SU-DHL-6 (cell line): ENCODE measurements at regions not wholly inside any gene's neighbourhood (a gene's known extent, or its start where the extent isn't known, plus 50 kb on each side); places are given as distances from the start of the nearest gene placed in this dataset.

ENCODE experiments used
- H2AFZ ChIP-seq: fragments of 200-600 bp; sonication (generic); 2 replicates; pipeline ENCODE4 v1.6.1; 2014; ENCODE audit warnings: low read depth, mild to moderate bottlenecking, moderate library complexity, mixed read lengths, antibody characterized with exemption, low read length; ENCODE audit not compliant: severe bottlenecking
- H3F3A ChIP-seq: fragments of 200-600 bp; shearing (Covaris generic); 2 replicates; pipeline ENCODE4 v1.6.0; 2016; ENCODE audit warnings: antibody characterized with exemption, mild to moderate bottlenecking; ENCODE audit not compliant: insufficient read depth
- H3K27ac ChIP-seq: fragments of 200-600 bp; sonication (generic); 2 replicates; pipeline ENCODE4 v1.5.1; 2016; ENCODE audit warnings: low read depth, mild to moderate bottlenecking, low read length, moderate library complexity, mixed read lengths
- H3K27me3 ChIP-seq: fragments of 200-600 bp; sonication (generic), shearing (Covaris generic); 2 replicates; pipeline ENCODE4 v1.6.0; 2014; ENCODE audit warnings: mild to moderate bottlenecking, low read length
- H3K36me3 ChIP-seq: fragments of 200-600 bp; sonication (generic); 2 replicates; pipeline ENCODE4 v1.6.1; 2014; ENCODE audit warnings: mild to moderate bottlenecking, low read length, mixed read lengths
- H3K4me2 ChIP-seq: fragments of 300-600, 200-600 bp; shearing (Covaris generic), sonication (generic); 2 replicates; pipeline ENCODE4 v1.6.0; 2014; ENCODE audit warnings: low read length, low read depth, mild to moderate bottlenecking; ENCODE audit not compliant: poor library complexity, severe bottlenecking
- H3K4me3 ChIP-seq: fragments of 200-600 bp; sonication (generic); 2 replicates; pipeline ENCODE4 v1.5.1; 2014; ENCODE audit warnings: antibody characterized with exemption, low read length, mild to moderate bottlenecking, mixed read lengths; ENCODE audit not compliant: insufficient read depth, poor library complexity, severe bottlenecking
- H3K79me2 ChIP-seq: fragments of 200-600 bp; sonication (generic); 2 replicates; pipeline ENCODE4 v1.6.1; 2014; ENCODE audit warnings: mild to moderate bottlenecking, low read length, moderate library complexity; ENCODE audit not compliant: insufficient read depth
- H3K9ac ChIP-seq: fragments of 200-600 bp; sonication (generic); 2 replicates; pipeline ENCODE4 v1.7.0; 2014; ENCODE audit warnings: mild to moderate bottlenecking, low read length
- H3K9me2 ChIP-seq: fragments of 200-600 bp; sonication (generic); replicated peaks from 2 replicates; pipeline ENCODE4 v1.6.1; 2014; ENCODE audit warnings: low read length; ENCODE audit not compliant: insufficient read depth
- H3K9me3 ChIP-seq: fragments of 200-600 bp; sonication (generic); 2 replicates; pipeline ENCODE4 v1.6.1; 2014; ENCODE audit warnings: low read length, mixed read lengths; ENCODE audit not compliant: insufficient read depth
- H4K20me1 ChIP-seq: fragments of 200-600 bp; sonication (generic); 2 replicates; pipeline ENCODE4 v1.6.1; 2014; ENCODE audit warnings: low read depth, mild to moderate bottlenecking, antibody characterized with exemption, low read length, moderate library complexity, mixed read lengths
- CTCF ChIP-seq: fragments of 200-600 bp; sonication (generic); IDR thresholded peaks from one replicate; pipeline ENCODE4 v1.5.1; 2017; ENCODE audit warnings: antibody characterized with exemption, mild to moderate bottlenecking, low read length, moderate library complexity; ENCODE audit not compliant: insufficient read depth, poor library complexity, severe bottlenecking
- EZH2phosphoT487 ChIP-seq: fragments of 200-600 bp; sonication (generic), shearing (Covaris generic); conservative IDR thresholded peaks from 2 replicates; pipeline ENCODE4 v1.6.1; 2018; ENCODE audit warnings: mild to moderate bottlenecking, antibody characterized with exemption, low read length, moderate library complexity, mixed read lengths

- no peak overlapping the region for H3K27ac ChIP-seq
- TF ChIP-seq EZH2phosphoT487, result no peak
- no peak for TF ChIP-seq CTCF
- H3K36me3 ChIP-seq, result no peaks in the 10 kb centered on the region
- H2AFZ ChIP-seq, result no peak overlapping the region
- no peaks in the 10 kb centered on the region for H4K20me1 ChIP-seq
- no peak overlapping the region for H3K9ac ChIP-seq
- H3K4me3 ChIP-seq, result no peak overlapping the region
- no peaks in the 10 kb centered on the region for H3K9me3 ChIP-seq
- no peaks in the 10 kb centered on the region for H3K9me2 ChIP-seq
- H3K27me3 ChIP-seq, result no peaks in the 10 kb centered on the region
- H3K4me2 ChIP-seq, result no peak overlapping the region
- no peaks in the 10 kb centered on the region for H3K79me2 ChIP-seq
- no peaks in the 10 kb centered on the region for H3F3A ChIP-seq
Observed at GRCh38 chr4:24745172-24745895, 50.0 kb upstream of the SOD3 start.
